GM13976 (cell line): ENCODE measurements at regions not wholly inside any gene's neighbourhood (a gene's known extent, or its start where the extent isn't known, plus 50 kb on each side); places are given as distances from the start of the nearest gene placed in this dataset.

Experiments
- DNase-seq: peaks from one replicate; pipeline ENCODE4 v3.0.0; 2012; ENCODE audit warnings: low spot score
- CTCF ChIP-seq: IDR thresholded peaks from 2 replicates; pipeline ENCODE4 v1.5.1; 2012; ENCODE audit warnings: borderline replicate concordance, mild to moderate bottlenecking; ENCODE audit not compliant: insufficient read depth; ENCODE audit errors: extremely low read depth, missing control alignments, control extremely low read depth
- in situ Hi-C: fragments of 300-500 bp; cut with MboI; formaldehyde crosslinking; loops from one replicate; pipeline ENCODE4 v1.12.0; 2022; ENCODE audit warnings: low sequenced_read_pairs, mixed read lengths, inconsistent platforms; ENCODE audit not compliant: unreplicated experiment

- in situ Hi-C loops = no loop called here
- no peak for DNase-seq
- TF ChIP-seq CTCF = no peak
Observed at GRCh38 chr10:130954326-130954905, 357.1 kb downstream of the TCERG1L start.

GRCh38 chr10:130956251-130956650 lies 355.3 kb downstream of the TCERG1L start:
- no peak for DNase-seq
- no peak for TF ChIP-seq CTCF
- in situ Hi-C loops = no loop called here

- in situ Hi-C loops = no loop called here
- no peak for TF ChIP-seq CTCF
- DNase-seq = no peak
Observed at GRCh38 chr10:130957423-130957822, 354.1 kb downstream of the TCERG1L start.

GRCh38 chr10:130958003-130958402 lies 353.5 kb downstream of the TCERG1L start:
- in situ Hi-C loops = no loop called here
- no peak for DNase-seq
- no peak for TF ChIP-seq CTCF

GRCh38 chr10:130958981-130959751 lies 352.4 kb downstream of the TCERG1L start:
- in situ Hi-C loops = no loop called here
- DNase-seq = no peak
- TF ChIP-seq CTCF = no peak

- no peak for TF ChIP-seq CTCF
- in situ Hi-C loops = no loop called here
- DNase-seq = no peak
Observed at GRCh38 chr10:130959752-130960195, 351.7 kb downstream of the TCERG1L start.

- no peak for TF ChIP-seq CTCF
- no peak for DNase-seq
- in situ Hi-C loops = no loop called here
Observed at GRCh38 chr10:130960531-130960930, 351.0 kb downstream of the TCERG1L start.
